Prostate gland (tissue), 2 donors: ENCODE measurements at regions not wholly inside any gene's neighbourhood (a gene's known extent, or its start where the extent isn't known, plus 50 kb on each side); places are given as distances from the start of the nearest gene placed in this dataset.
"Not testable (repeated sequence)": the region's sequence is repeated elsewhere in the genome, so short reads cannot be mapped to it uniquely, and the experiment has no call there.

ENCODE experiments used
- DNase-seq: peaks from one replicate; pipeline ENCODE4 v3.0.0-alpha.2; 2019; ENCODE audit warnings: low spot score
- H3K27ac ChIP-seq, 2 donors: fragments of 200-600 bp; sonication (generic); 2 replicates each; pipeline ENCODE4 v1.5.1; 2017 to 2019
- H3K27me3 ChIP-seq: fragments of 200-600 bp; sonication (generic); replicated peaks from 2 replicates; pipeline ENCODE4 v1.5.1; 2019; ENCODE audit not compliant: insufficient read depth
- H3K36me3 ChIP-seq, 2 donors: fragments of 200-600 bp; sonication (generic); 1 replicate in 1 of 2; 2 replicates in 1 of 2; pipeline versions ENCODE4 v1.5.1 to v1.8.1; 2017 to 2019
- H3K4me1 ChIP-seq: fragments of 200-600 bp; sonication (generic); replicated peaks from 2 replicates; pipeline ENCODE4 v1.5.1; 2019
- H3K4me3 ChIP-seq, 2 donors: fragments of 200-600 bp; sonication (generic); 2 replicates each; pipeline ENCODE4 v1.5.1; 2017 to 2019
- H3K9me3 ChIP-seq: fragments of 200-600 bp; sonication (generic); 2 replicates; pipeline ENCODE4 v1.5.1; 2017
- CTCF ChIP-seq, 4 experiments: fragments of 200-600 bp in 2 of 4; fragments of 450-650 bp in 2 of 4; sonication (generic) in 2 of 4; IDR thresholded peaks; 1 replicate in 3 of 4; 2 replicates in 1 of 4; pipeline ENCODE4 v1.5.1; 2016 to 2019; ENCODE audit warnings: antibody characterized with exemption in 4 of 4, mild to moderate bottlenecking in 2 of 4, moderate library complexity in 2 of 4
- POLR2A ChIP-seq: fragments of 450-650 bp; IDR thresholded peaks from one replicate; pipeline ENCODE4 v1.6.1; 2016; ENCODE audit warnings: antibody characterized with exemption, mild to moderate bottlenecking
- POLR2AphosphoS5 ChIP-seq: sonication (generic); formaldehyde crosslinking; IDR thresholded peaks from one replicate; pipeline ENCODE4 v1.6.1; 2017; ENCODE audit warnings: antibody characterized with exemption
- WGBS: methylation state at CpG from one replicate; pipeline ENCODE4 v1.1.5; 2018; 5-methylcytosine and 5-hydroxymethylcytosine counted together
- intact Hi-C: fragments of 100-400 bp; cut with DNase I; formaldehyde crosslinking; loops from one replicate; pipeline ENCODE4 v1.14.2; 2022

DNA sequence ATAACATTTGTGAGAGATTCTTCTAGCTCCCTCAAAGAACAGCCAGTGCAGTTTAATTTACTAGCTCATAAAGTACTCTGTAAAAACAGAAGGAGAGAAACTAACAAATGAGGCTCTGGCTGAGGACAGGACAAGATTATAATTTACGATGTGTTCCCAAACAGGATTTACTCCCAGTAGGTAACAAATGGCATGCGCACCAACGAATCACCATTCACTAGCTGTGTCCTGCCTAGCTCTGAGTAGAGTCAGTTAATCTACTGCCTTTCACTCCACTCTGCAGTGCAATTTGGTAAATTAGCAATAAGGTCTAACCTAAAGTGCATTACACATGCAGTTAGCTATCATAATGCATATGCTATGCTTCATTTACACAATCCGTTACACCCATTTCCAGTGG, 497.4 kb upstream of the CCNG1 start:
- DNase-seq: no peak
- Histone ChIP-seq H3K27me3 (no peaks in the 10 kb centered on the region), H3K36me3 (no peaks in the 10 kb centered on the region), H3K4me1 (no peaks in the 10 kb centered on the region), H3K27ac (no peak overlapping the region), H3K4me3 (no peak overlapping the region), H3K9me3 (no peaks in the 10 kb centered on the region)
- 29% methylated on average over 4 of the region's 4 CpGs for WGBS
- intact Hi-C loops: no loop called here
- TF ChIP-seq POLR2AphosphoS5 (no peak), POLR2A (no peak), CTCF (IDR thresholded peaks at IDR 0.05) (no peak)

DNA sequence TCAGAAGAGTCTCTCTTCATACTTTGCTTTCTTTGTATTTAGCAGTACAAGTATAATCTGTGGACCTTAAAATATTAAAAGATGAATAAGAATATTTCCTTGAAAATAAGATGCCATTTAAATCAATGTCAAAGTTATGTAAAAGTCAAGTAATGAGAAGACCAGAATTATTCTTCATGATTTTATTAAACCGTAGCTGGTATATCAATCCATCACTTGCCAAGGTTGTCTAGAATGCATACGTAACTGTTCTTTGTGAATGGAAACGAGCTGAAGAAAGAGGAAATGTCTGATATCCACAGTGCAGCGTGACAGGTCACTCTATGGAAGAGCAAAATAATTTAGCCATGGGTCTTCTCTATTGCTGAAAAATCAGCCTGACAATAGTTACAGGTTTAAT, 488.7 kb upstream of the CCNG1 start:
- Histone ChIP-seq H3K36me3 (no peaks in the 10 kb centered on the region), H3K9me3 (no peaks in the 10 kb centered on the region), H3K27me3 (no peaks in the 10 kb centered on the region), H3K4me3 (no peak overlapping the region), H3K27ac (no peak overlapping the region), H3K4me1 (no peaks in the 10 kb centered on the region)
- 76% methylated on average over 4 of the region's 4 CpGs for WGBS
- intact Hi-C loops: no loop called here
- no peak for DNase-seq
- TF ChIP-seq POLR2A (no peak), CTCF (IDR thresholded peaks at IDR 0.05) (no peak), POLR2AphosphoS5 (no peak)

GRCh38 chr5:162956570-162956969, 480.8 kb upstream of the CCNG1 start:
- no peak for DNase-seq
- intact Hi-C loops: no loop called here
- no peak for TF ChIP-seq POLR2A
- TF ChIP-seq POLR2AphosphoS5: no peak
- TF ChIP-seq CTCF (IDR thresholded peaks at IDR 0.05): no peak
- WGBS: 84% methylated on average over 1 of the region's 1 CpG
- H3K27me3 ChIP-seq: no peaks in the 10 kb centered on the region
- H3K4me1 ChIP-seq: no peaks in the 10 kb centered on the region
- no peak overlapping the region for H3K4me3 ChIP-seq
- no peak overlapping the region for H3K27ac ChIP-seq
- H3K36me3 ChIP-seq: no peaks in the 10 kb centered on the region
- no peaks in the 10 kb centered on the region for H3K9me3 ChIP-seq

DNA sequence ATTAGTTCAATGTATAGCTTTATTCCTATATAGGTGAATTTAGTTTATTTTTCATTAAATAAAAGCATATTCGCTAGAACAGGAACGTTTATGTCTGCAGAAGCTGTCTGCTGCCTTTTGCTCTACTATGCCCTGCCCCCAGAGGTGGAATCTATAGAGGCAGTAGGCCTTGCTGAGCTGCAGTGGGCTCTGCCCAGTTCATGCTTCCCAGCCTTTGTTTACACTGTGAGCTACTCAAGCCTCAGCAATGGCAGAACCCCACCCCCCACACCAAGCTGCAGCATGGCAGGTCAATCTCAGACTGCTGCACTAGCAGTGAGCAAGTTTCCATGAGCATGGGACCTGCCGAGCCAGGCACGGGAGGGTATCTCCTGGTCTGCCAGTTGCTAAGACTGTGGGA, 473.3 kb upstream of the CCNG1 start:
- H3K36me3 ChIP-seq, H3K4me3 ChIP-seq, intact Hi-C loops, H3K27ac ChIP-seq, H3K4me1 ChIP-seq, H3K9me3 ChIP-seq, H3K27me3 ChIP-seq, DNase-seq: not testable (repeated sequence)
- 57% methylated on average over 4 of the region's 4 CpGs for WGBS

DNA sequence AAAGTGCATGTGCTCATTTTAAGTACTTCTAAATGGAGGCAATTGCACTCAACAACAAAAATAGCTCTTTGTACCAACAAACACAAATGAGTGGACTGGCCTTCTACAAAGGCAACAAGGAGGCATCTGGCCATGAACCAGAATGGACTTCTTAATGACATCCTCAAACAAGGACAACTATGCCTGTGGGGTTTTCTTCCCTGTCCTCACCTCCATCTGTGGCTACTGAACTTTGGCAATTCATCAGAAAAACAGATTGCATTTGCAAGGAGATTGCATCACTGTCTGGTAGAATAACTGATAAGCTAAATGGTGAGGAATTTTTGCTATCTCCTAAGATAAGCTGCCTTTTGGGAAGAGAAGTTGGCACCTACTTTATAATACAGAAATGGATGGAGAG, 447.3 kb upstream of the CCNG1 start:
- intact Hi-C loops: no loop called here
- Histone ChIP-seq H3K36me3 (no peaks in the 10 kb centered on the region), H3K27me3 (no peaks in the 10 kb centered on the region), H3K4me1 (no peaks in the 10 kb centered on the region), H3K4me3 (no peak overlapping the region), H3K9me3 (no peaks in the 10 kb centered on the region), H3K27ac (no peak overlapping the region)
- no peak for DNase-seq
- no peak for TF ChIP-seq CTCF (IDR thresholded peaks at IDR 0.05)
- no peak for TF ChIP-seq POLR2AphosphoS5
- TF ChIP-seq POLR2A: no peak
